ENCODE measurements at regions not wholly inside any gene's neighbourhood (a gene's known extent, or its start where the extent isn't known, plus 50 kb on each side); places are given as distances from the start of the nearest gene placed in this dataset.

DNA sequence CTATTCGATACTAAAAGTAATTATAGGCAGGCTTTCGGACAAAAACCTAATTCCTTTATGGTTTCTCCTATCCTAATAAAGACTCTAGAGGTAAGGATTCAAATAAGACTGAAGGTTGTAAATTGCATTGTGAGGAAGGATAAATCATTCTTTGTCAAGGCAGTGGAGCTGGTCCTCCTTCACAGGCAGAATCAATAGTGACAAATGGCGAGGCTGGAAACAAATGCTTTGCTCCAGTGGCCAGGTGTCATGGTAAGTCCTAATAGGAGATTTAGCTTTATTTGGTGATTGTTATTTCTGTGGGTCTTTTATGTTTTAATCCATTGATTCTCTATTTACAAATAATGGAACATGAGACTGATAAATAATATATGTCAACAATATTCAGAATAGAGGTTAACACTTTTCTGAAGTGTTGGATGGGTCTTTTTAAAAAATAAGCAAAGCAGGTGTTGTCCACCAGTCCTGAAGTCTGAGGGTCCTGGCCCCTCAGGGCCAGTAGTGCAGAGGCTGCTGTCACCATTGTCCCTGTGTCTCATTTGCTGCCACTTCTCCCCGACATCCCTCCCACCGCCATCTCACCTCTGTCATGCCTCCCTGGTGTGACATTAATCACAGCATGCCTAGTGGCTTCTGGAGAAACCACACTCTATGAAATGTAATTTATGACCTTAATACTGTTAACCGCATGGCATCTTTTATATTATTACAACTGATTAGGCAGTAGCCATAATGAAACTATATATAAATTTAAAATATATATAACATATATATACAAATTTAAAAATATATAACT, 120.9 kb upstream of the MAGI3 start:
- no peaks in the 10 kb centered on the region for H3K4me1 ChIP-seq
- no peaks in the 10 kb centered on the region for H3K27me3 ChIP-seq
- ATAC-seq (no peak), DNase-seq (no peak)
- no peaks in the 10 kb centered on the region for H3K9me3 ChIP-seq
- intact Hi-C loops (cut with DNase I), result no loop called here
- H3K36me3 ChIP-seq, result no peaks in the 10 kb centered on the region
- H3K27ac ChIP-seq, result no peak overlapping the region
- TF ChIP-seq, protein P1, sequence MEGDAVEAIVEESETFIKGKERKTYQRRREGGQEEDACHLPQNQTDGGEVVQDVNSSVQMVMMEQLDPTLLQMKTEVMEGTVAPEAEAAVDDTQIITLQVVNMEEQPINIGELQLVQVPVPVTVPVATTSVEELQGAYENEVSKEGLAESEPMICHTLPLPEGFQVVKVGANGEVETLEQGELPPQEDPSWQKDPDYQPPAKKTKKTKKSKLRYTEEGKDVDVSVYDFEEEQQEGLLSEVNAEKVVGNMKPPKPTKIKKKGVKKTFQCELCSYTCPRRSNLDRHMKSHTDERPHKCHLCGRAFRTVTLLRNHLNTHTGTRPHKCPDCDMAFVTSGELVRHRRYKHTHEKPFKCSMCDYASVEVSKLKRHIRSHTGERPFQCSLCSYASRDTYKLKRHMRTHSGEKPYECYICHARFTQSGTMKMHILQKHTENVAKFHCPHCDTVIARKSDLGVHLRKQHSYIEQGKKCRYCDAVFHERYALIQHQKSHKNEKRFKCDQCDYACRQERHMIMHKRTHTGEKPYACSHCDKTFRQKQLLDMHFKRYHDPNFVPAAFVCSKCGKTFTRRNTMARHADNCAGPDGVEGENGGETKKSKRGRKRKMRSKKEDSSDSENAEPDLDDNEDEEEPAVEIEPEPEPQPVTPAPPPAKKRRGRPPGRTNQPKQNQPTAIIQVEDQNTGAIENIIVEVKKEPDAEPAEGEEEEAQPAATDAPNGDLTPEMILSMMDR (IDR thresholded peaks at IDR 0.05), result no peak
- H3K4me3 ChIP-seq, result no peak overlapping the region

DNA sequence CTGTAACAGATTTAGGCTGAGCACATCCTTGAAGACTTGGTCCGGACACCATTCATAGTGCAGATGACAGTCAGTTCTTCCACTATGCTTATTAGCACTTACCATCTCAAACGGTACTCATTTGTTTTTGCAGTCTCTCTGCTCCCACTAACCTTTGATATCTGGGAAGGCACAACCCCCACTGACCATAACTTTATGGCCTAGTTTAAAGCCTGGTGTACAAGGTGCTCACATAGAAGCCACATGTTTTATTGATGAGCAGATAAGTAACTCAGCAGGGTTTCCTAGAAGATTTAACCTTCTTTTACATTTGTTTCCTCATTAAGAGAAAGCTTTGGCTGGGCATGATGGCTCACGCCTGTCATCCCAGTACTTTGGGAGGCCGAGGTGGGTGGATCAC, 119.3 kb upstream of the MAGI3 start:
- intact Hi-C loops (cut with DNase I), result no loop called here

DNA sequence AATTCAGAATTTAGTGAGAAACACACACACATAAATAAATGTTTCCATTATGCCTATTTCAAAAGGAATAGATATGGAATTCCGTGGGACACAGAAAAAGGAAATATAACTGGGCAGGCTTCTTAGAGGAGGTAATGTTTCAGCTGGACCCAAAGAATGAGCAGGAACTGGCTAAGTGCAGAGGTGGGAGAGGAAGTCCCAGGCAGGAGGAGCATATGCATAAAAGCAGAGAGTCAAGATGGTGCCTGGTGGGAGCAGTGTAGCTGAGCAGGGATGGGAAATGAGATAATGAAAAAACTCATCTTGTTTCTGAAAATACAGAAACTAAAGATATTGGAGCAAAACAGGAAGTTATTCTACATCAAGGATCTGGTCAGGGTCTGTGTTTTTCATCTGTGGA, 115.2 kb upstream of the MAGI3 start:
- no peaks in the 10 kb centered on the region for H3K27me3 ChIP-seq
- H3K36me3 ChIP-seq, result no peaks in the 10 kb centered on the region
- H3K9me3 ChIP-seq, result no peaks in the 10 kb centered on the region
- H3K4me1 ChIP-seq, result no peaks in the 10 kb centered on the region
- H3K27ac ChIP-seq, result no peak overlapping the region
- TF ChIP-seq, protein P1 (IDR thresholded peaks at IDR 0.05), result no peak
- no peak overlapping the region for H3K4me3 ChIP-seq
- no peak for DNase-seq
- intact Hi-C loops (cut with DNase I), result no loop called here
- ATAC-seq, result no peak

More for the DNA sequence above, 119.3 kb upstream of the MAGI3 start:
- H3K27ac ChIP-seq, result no peak overlapping the region
- no peaks in the 10 kb centered on the region for H3K4me1 ChIP-seq
- DNase-seq, result no peak
- ATAC-seq, result no peak
- TF ChIP-seq, protein P1 (IDR thresholded peaks at IDR 0.05), result no peak
- H3K27me3 ChIP-seq, result no peaks in the 10 kb centered on the region
- H3K4me3 ChIP-seq, result no peak overlapping the region
- no peaks in the 10 kb centered on the region for H3K9me3 ChIP-seq
- no peaks in the 10 kb centered on the region for H3K36me3 ChIP-seq

DNA sequence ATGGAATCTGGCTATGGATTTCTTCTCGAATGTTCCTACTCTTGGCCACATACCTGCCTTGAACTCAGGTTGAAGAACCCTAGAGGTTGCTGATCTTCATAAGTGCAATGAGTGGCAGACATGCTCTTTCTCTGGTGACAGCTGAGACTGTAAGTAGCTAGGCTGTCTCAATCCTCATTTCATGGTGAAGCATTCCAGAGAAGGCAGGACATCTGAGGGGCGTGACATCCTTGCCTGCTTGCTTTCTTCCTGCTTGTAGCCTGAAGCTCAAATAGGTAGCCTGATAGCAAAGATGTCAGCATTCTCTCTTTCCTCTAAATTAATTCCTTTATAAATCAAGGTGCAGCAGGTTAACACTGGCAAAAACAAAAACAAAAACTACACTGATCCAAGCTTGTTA, 114.6 kb upstream of the MAGI3 start:
- intact Hi-C loops (cut with DNase I), result no loop called here
- H3K4me1 ChIP-seq, result no peaks in the 10 kb centered on the region

DNA sequence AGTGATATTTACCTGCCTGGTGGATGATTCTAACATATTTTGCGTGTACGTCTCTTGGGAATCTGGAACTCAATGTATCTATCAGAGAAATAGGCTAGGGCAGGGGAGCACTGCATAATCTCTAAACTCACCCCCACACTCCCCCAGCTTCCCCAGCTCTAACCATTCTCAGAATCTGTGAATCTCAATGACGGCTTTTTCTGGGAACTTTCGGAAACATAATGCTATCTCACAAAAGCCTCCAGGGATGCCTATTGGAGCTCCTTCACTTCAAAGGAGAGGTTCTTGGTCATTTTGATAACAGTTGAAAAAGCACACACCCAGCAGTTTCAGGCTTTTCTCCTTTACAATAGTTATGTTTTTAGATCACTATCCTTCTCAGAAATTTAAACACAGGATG, 113.8 kb upstream of the MAGI3 start:
- Histone ChIP-seq H3K27me3 (no peaks in the 10 kb centered on the region), H3K36me3 (no peaks in the 10 kb centered on the region), H3K27ac (no peak overlapping the region), H3K9me3 (no peaks in the 10 kb centered on the region), H3K4me1 (no peaks in the 10 kb centered on the region), H3K4me3 (no peak overlapping the region)
- ATAC-seq, result no peak
- DNase-seq, result no peak
- TF ChIP-seq, protein P1 (IDR thresholded peaks at IDR 0.05), result no peak
- intact Hi-C loops (cut with DNase I), result no loop called here

More for the DNA sequence above, 114.6 kb upstream of the MAGI3 start:
- Histone ChIP-seq H3K36me3 (no peaks in the 10 kb centered on the region), H3K9me3 (no peaks in the 10 kb centered on the region), H3K4me3 (no peak overlapping the region), H3K27ac (no peak overlapping the region), H3K27me3 (no peaks in the 10 kb centered on the region)
- ATAC-seq, result no peak
- DNase-seq, result no peak
- TF ChIP-seq, protein P1 (IDR thresholded peaks at IDR 0.05), result no peak

Data from upper lobe of right lung (tissue), 1 donor.